MM.1S (cell line): ENCODE measurements at regions not wholly inside any gene's neighbourhood (a gene's known extent, or its start where the extent isn't known, plus 50 kb on each side); places are given as distances from the start of the nearest gene placed in this dataset.

Source experiments
- DNase-seq: peaks from one replicate; pipeline ENCODE4 v3.0.0-alpha.2; 2015
- H2AFZ ChIP-seq: fragments of 300-600 bp; sonication (generic); 2 replicates; pipeline ENCODE4 v1.6.0; 2016; ENCODE audit warnings: antibody characterized with exemption, low read length
- H3F3A ChIP-seq: fragments of 300-600 bp; sonication (generic); 2 replicates; pipeline ENCODE4 v1.6.1; 2016; ENCODE audit warnings: mild to moderate bottlenecking, antibody characterized with exemption, low read length, moderate library complexity, mixed read lengths; ENCODE audit not compliant: insufficient read depth
- H3K27ac ChIP-seq: fragments of 300-600 bp; sonication (generic); 2 replicates; pipeline ENCODE4 v1.5.1; 2016; ENCODE audit warnings: mild to moderate bottlenecking, low read length
- H3K27me3 ChIP-seq: fragments of 300-600 bp; sonication (generic); replicated peaks from 2 replicates; pipeline ENCODE4 v1.6.0; 2016; ENCODE audit warnings: low read length; ENCODE audit not compliant: insufficient read depth
- H3K36me3 ChIP-seq: fragments of 300-600 bp; sonication (generic); replicated peaks from 2 replicates; pipeline ENCODE4 v1.6.1; 2016; ENCODE audit warnings: mild to moderate bottlenecking, low read length, mixed read lengths; ENCODE audit not compliant: insufficient read depth
- H3K4me1 ChIP-seq: fragments of 300-600 bp; sonication (generic); 2 replicates; pipeline ENCODE4 v1.6.1; 2016; ENCODE audit warnings: low read length, mixed read lengths
- H3K4me2 ChIP-seq: fragments of 300-600 bp; sonication (generic); 2 replicates; pipeline ENCODE4 v1.6.0; 2016; ENCODE audit warnings: low read depth, low read length
- H3K4me3 ChIP-seq: fragments of 300-600 bp; sonication (generic); 2 replicates; pipeline ENCODE4 v1.5.1; 2016; ENCODE audit warnings: low read length, mixed read lengths
- H3K79me2 ChIP-seq: fragments of 300-600 bp; sonication (generic); 2 replicates; pipeline ENCODE4 v1.6.1; 2016; ENCODE audit warnings: mixed run types, low read length, mixed read lengths
- H3K9ac ChIP-seq: fragments of 300-600 bp; sonication (generic); 2 replicates; pipeline ENCODE4 v1.6.1; 2016; ENCODE audit warnings: low read length, mixed read lengths
- H3K9me2 ChIP-seq: fragments of 300-600 bp; sonication (generic); replicated peaks from 2 replicates; pipeline ENCODE4 v1.6.1; 2016; ENCODE audit warnings: mild to moderate bottlenecking, low read length, mixed read lengths; ENCODE audit not compliant: insufficient read depth
- H3K9me3 ChIP-seq: fragments of 300-600 bp; sonication (generic); replicated peaks from 2 replicates; pipeline ENCODE4 v1.6.1; 2016; ENCODE audit warnings: mild to moderate bottlenecking, low read length, mixed read lengths; ENCODE audit not compliant: insufficient read depth
- H4K20me1 ChIP-seq: fragments of 300-600 bp; sonication (generic); 2 replicates; pipeline ENCODE4 v1.6.1; 2016; ENCODE audit warnings: mild to moderate bottlenecking, low read length, moderate library complexity, mixed read lengths; ENCODE audit not compliant: insufficient read depth
- CTCF ChIP-seq: fragments of 300-600 bp; sonication (generic); IDR thresholded peaks from 2 replicates; pipeline ENCODE4 v1.5.1; 2016; ENCODE audit warnings: antibody characterized with exemption, low read length, mixed read lengths
- EZH2 ChIP-seq: fragments of 300-600 bp; sonication (generic); optimal IDR thresholded peaks from 2 replicates; pipeline ENCODE3; 2017; ENCODE audit warnings: low read depth, mild to moderate bottlenecking, antibody characterized with exemption, low read length, mixed read lengths
- EZH2phosphoT487 ChIP-seq: fragments of 300-600 bp; sonication (generic); IDR thresholded peaks from 2 replicates; pipeline ENCODE4 v1.6.1; 2018; ENCODE audit warnings: antibody characterized with exemption, low read length

- TF ChIP-seq CTCF (no peak), EZH2 (no peak)
- Histone ChIP-seq H3K4me2 (no peak overlapping the region), H3K4me3 (no peak overlapping the region), H4K20me1 (no peaks in the 10 kb centered on the region), H3K27ac (no peak overlapping the region), H3K27me3 (no peaks in the 10 kb centered on the region), H3K36me3 (no peaks in the 10 kb centered on the region), H3K79me2 (no peaks in the 10 kb centered on the region), H2AFZ (no peak overlapping the region), H3K9me3 (no peaks in the 10 kb centered on the region), H3F3A (no peaks in the 10 kb centered on the region), H3K9me2 (no peaks in the 10 kb centered on the region), H3K9ac (no peak overlapping the region), H3K4me1 (no peaks in the 10 kb centered on the region)
- DNase-seq, result no peak
These were observed 240.0 kb downstream of the ZNF621 start for GRCh38 chr3:40764747-40765146.

- Histone ChIP-seq H3K9ac (no peak overlapping the region), H3K9me2 (no peaks in the 10 kb centered on the region), H4K20me1 (no peaks in the 10 kb centered on the region), H3K27me3 (no peaks in the 10 kb centered on the region), H3K9me3 (no peaks in the 10 kb centered on the region), H3F3A (no peaks in the 10 kb centered on the region), H3K79me2 (no peaks in the 10 kb centered on the region), H3K4me3 (no peak overlapping the region), H3K4me2 (no peak overlapping the region), H3K36me3 (no peaks in the 10 kb centered on the region), H3K4me1 (no peaks in the 10 kb centered on the region), H3K27ac (no peak overlapping the region), H2AFZ (no peak overlapping the region)
- DNase-seq, result no peak
- TF ChIP-seq EZH2 (no peak), EZH2phosphoT487 (no peak), CTCF (no peak)
These were observed 241.1 kb downstream of the ZNF621 start for GRCh38 chr3:40765884-40766283.

- no peak for DNase-seq
- Histone ChIP-seq H3K4me3 (no peak overlapping the region), H3K4me1 (no peaks in the 10 kb centered on the region), H3F3A (no peaks in the 10 kb centered on the region), H4K20me1 (no peaks in the 10 kb centered on the region), H3K4me2 (no peak overlapping the region), H3K79me2 (no peaks in the 10 kb centered on the region), H3K27me3 (no peaks in the 10 kb centered on the region), H3K9me3 (no peaks in the 10 kb centered on the region), H2AFZ (no peak overlapping the region), H3K9ac (no peak overlapping the region), H3K36me3 (no peaks in the 10 kb centered on the region), H3K27ac (no peak overlapping the region), H3K9me2 (no peaks in the 10 kb centered on the region)
- no peak for TF ChIP-seq EZH2
- no peak for TF ChIP-seq CTCF
These were observed 241.6 kb downstream of the ZNF621 start for GRCh38 chr3:40766396-40766795.
